HG03097 (cell line): ENCODE measurements at regions not wholly inside any gene's neighbourhood (a gene's known extent, or its start where the extent isn't known, plus 50 kb on each side); places are given as distances from the start of the nearest gene placed in this dataset.

Experiments
- ATAC-seq: cut with Tn5 transposase; IDR thresholded peaks from one replicate; pipeline ENCODE4 v1.9.1; 2021; ENCODE audit not compliant: unreplicated experiment, low FRiP score

GRCh38 chr3:43156812-43157455 is 51.1 kb upstream of the POMGNT2 start:
- ATAC-seq, result no peak

- ATAC-seq, result no peak
These were observed 49.7 kb upstream of the POMGNT2 start for GRCh38 chr3:43155464-43156121.
